Small intestine (tissue), 7 donors: ENCODE measurements at regions not wholly inside any gene's neighbourhood (a gene's known extent, or its start where the extent isn't known, plus 50 kb on each side); places are given as distances from the start of the nearest gene placed in this dataset.
A peak's percentile ranks its signal among the peaks of the same experiment; 100 is the strongest.

Experiments
- DNase-seq, 2 donors: peaks; one replicate each; pipeline versions ENCODE4 v3.0.0 to v3.0.0-alpha.2; 2013
- FAIRE-seq: peaks from 2 replicates; lab custom pipeline; 2012; peaks lifted over from hg19 to GRCh38; lab: Jason Lieb, UNC
- H3K27ac ChIP-seq, 3 donors: one replicate each; pipeline ENCODE4 v1.5.1; 2013; ENCODE audit warnings: low read length in 2 of 3, mild to moderate bottlenecking in 2 of 3, control low read depth in 1 of 3, inconsistent platforms in 1 of 3, low read depth in 1 of 3, moderate library complexity in 1 of 3
- H3K27me3 ChIP-seq, 3 donors: one replicate each; pipeline ENCODE4 v1.6.1; 2013; ENCODE audit warnings: low read length in 3 of 3, inconsistent platforms in 1 of 3; ENCODE audit not compliant: control insufficient read depth in 3 of 3, insufficient read depth in 3 of 3
- H3K36me3 ChIP-seq, 3 donors: one replicate each; pipeline ENCODE4 v1.6.1; 2013; ENCODE audit warnings: low read length in 3 of 3, inconsistent platforms in 1 of 3, low read depth in 1 of 3, mild to moderate bottlenecking in 1 of 3, moderate library complexity in 1 of 3; ENCODE audit not compliant: control insufficient read depth in 3 of 3, insufficient read depth in 2 of 3
- H3K4me1 ChIP-seq, 3 donors: one replicate each; pipeline ENCODE4 v1.6.1; 2013; ENCODE audit warnings: low read length in 2 of 3, inconsistent platforms in 1 of 3, low read depth in 1 of 3, mild to moderate bottlenecking in 1 of 3, moderate library complexity in 1 of 3; ENCODE audit not compliant: control insufficient read depth in 3 of 3, insufficient read depth in 2 of 3
- H3K4me3 ChIP-seq, 3 donors: one replicate each; pipeline ENCODE4 v1.5.1; 2013; ENCODE audit warnings: low read length in 3 of 3, control low read depth in 1 of 3, inconsistent platforms in 1 of 3, low read depth in 1 of 3, mild to moderate bottlenecking in 1 of 3, moderate library complexity in 1 of 3
- H3K9me3 ChIP-seq, 2 donors: one replicate each; pipeline ENCODE4 v1.6.1; 2013; ENCODE audit warnings: low read depth in 1 of 2, low read length in 1 of 2; ENCODE audit not compliant: control insufficient read depth in 2 of 2, insufficient read depth in 1 of 2
- WGBS, 3 donors: extraction: QIAGEN DNeasy Blood & Tissue Kit; methylation state at CpG; one replicate each; pipeline ENCODE4 v1.1.7; 2013; 5-methylcytosine and 5-hydroxymethylcytosine counted together
- donor health status: healthy with polysubstance abuse.
- donor health status: control.
- donor health status: control.
- donor health status: Bipolar disorder and iron deficiency.
- donor health status: healthy.

- WGBS, 3 donors = 80 to 87% (median 86%) methylated on average over 9 of the region's 9 CpGs
- no peak overlapping the region for H3K4me3 ChIP-seq
- peak in 1 of 2 donors; percentile 12 for DNase-seq
- H3K4me1 ChIP-seq = no peaks in the 10 kb centered on the region
- H3K27ac ChIP-seq = no peak overlapping the region
- peaks cover 0 to 11% of the 10 kb centered on the region in 2 donors for H3K9me3 ChIP-seq
- no peaks in the 10 kb centered on the region for H3K36me3 ChIP-seq
- H3K27me3 ChIP-seq = peaks cover 0 to 2% (median 0%) of the 10 kb centered on the region in 3 donors
- FAIRE-seq = no peak
Observed at GRCh38 chr2:10520154-10520553, 72.0 kb upstream of the ODC1 start.

GRCh38 chr2:10519394-10519740 lies 71.2 kb upstream of the ODC1 start:
- FAIRE-seq (no peak), DNase-seq (no peak)
- 93 to 94% (median 93%) methylated on average over 9 of the region's 9 CpGs for WGBS, 3 donors
- H3K36me3 ChIP-seq = no peaks in the 10 kb centered on the region
- peaks cover 0 to 17% of the 10 kb centered on the region in 2 donors for H3K9me3 ChIP-seq
- H3K27me3 ChIP-seq = peaks cover 0 to 2% (median 0%) of the 10 kb centered on the region in 3 donors
- H3K27ac ChIP-seq = no peak overlapping the region
- no peak overlapping the region for H3K4me3 ChIP-seq
- no peaks in the 10 kb centered on the region for H3K4me1 ChIP-seq

GRCh38 chr2:10518470-10519393 lies 70.6 kb upstream of the ODC1 start:
- DNase-seq (no peak), FAIRE-seq (no peak)
- Histone ChIP-seq H3K27me3 (peaks cover 0 to 2% (median 0%) of the 10 kb centered on the region in 3 donors), H3K36me3 (no peaks in the 10 kb centered on the region), H3K4me1 (no peaks in the 10 kb centered on the region), H3K9me3 (peaks cover 0 to 17% of the 10 kb centered on the region in 2 donors), H3K27ac (no peak overlapping the region), H3K4me3 (no peak overlapping the region)
- 90 to 92% (median 91%) methylated on average over 20 of the region's 20 CpGs for WGBS, 3 donors

GRCh38 chr2:10517351-10518043 lies 69.4 kb upstream of the ODC1 start:
- WGBS, 3 donors = 67 to 83% (median 78%) methylated on average over 9 of the region's 9 CpGs
- no peak for FAIRE-seq

GRCh38 chr2:10515887-10516286 lies 67.8 kb upstream of the ODC1 start:
- 78 to 91% (median 84%) methylated on average over 1 of the region's 1 CpG for WGBS, 3 donors
- DNase-seq = no peak
- no peaks in the 10 kb centered on the region for H3K4me1 ChIP-seq

More at GRCh38 chr2:10517351-10518043, 69.4 kb upstream of the ODC1 start:
- no peak overlapping the region for H3K4me3 ChIP-seq
- no peaks in the 10 kb centered on the region for H3K36me3 ChIP-seq
- peaks cover 0 to 17% of the 10 kb centered on the region in 2 donors for H3K9me3 ChIP-seq
- DNase-seq = peak; percentile 36 to 38
- H3K27me3 ChIP-seq = peaks cover 0 to 2% (median 0%) of the 10 kb centered on the region in 3 donors
- H3K27ac ChIP-seq = no peak overlapping the region
- H3K4me1 ChIP-seq = no peaks in the 10 kb centered on the region

GRCh38 chr2:10514743-10515142 lies 66.6 kb upstream of the ODC1 start:
- DNase-seq (no peak), FAIRE-seq (no peak)
- Histone ChIP-seq H3K4me1 (no peaks in the 10 kb centered on the region), H3K27me3 (peaks cover 0 to 2% (median 0%) of the 10 kb centered on the region in 3 donors), H3K36me3 (no peaks in the 10 kb centered on the region), H3K4me3 (no peak overlapping the region), H3K9me3 (peaks cover 0 to 17% of the 10 kb centered on the region in 2 donors), H3K27ac (no peak overlapping the region)
- WGBS, 3 donors = 95 to 96% (median 95%) methylated on average over 10 of the region's 10 CpGs

More at GRCh38 chr2:10515887-10516286, 67.8 kb upstream of the ODC1 start:
- H3K4me3 ChIP-seq = no peak overlapping the region
- no peak for FAIRE-seq
- peaks cover 0 to 2% (median 0%) of the 10 kb centered on the region in 3 donors for H3K27me3 ChIP-seq
- no peaks in the 10 kb centered on the region for H3K36me3 ChIP-seq
- no peak overlapping the region for H3K27ac ChIP-seq
- H3K9me3 ChIP-seq = peaks cover 0 to 17% of the 10 kb centered on the region in 2 donors

GRCh38 chr2:10514273-10514672 lies 66.1 kb upstream of the ODC1 start:
- 83 to 99% (median 83%) methylated on average over 4 of the region's 4 CpGs for WGBS, 3 donors
- Histone ChIP-seq H3K4me1 (no peaks in the 10 kb centered on the region), H3K27ac (no peak overlapping the region), H3K9me3 (peaks cover 0 to 17% of the 10 kb centered on the region in 2 donors), H3K36me3 (no peaks in the 10 kb centered on the region), H3K27me3 (peaks cover 0 to 2% (median 0%) of the 10 kb centered on the region in 3 donors), H3K4me3 (no peak overlapping the region)
- no peak for DNase-seq
- no peak for FAIRE-seq

- FAIRE-seq (no peak), DNase-seq (no peak)
- H3K27me3 ChIP-seq = peaks cover 0 to 2% (median 0%) of the 10 kb centered on the region in 3 donors
- no peaks in the 10 kb centered on the region for H3K4me1 ChIP-seq
- H3K4me3 ChIP-seq = no peak overlapping the region
- H3K9me3 ChIP-seq = peaks cover 0 to 17% of the 10 kb centered on the region in 2 donors
- no peak overlapping the region for H3K27ac ChIP-seq
- WGBS, 3 donors = 92 to 96% (median 93%) methylated on average over 3 of the region's 3 CpGs
- no peaks in the 10 kb centered on the region for H3K36me3 ChIP-seq
Observed at GRCh38 chr2:10513201-10513600, 65.1 kb upstream of the ODC1 start.
